Esophagus (tissue), 2 donors: ENCODE measurements at regions not wholly inside any gene's neighbourhood (a gene's known extent, or its start where the extent isn't known, plus 50 kb on each side); places are given as distances from the start of the nearest gene placed in this dataset.

ENCODE experiments used
- H3K27ac ChIP-seq, 2 donors: one replicate each; pipeline ENCODE4 v1.5.1; 2013; ENCODE audit warnings: low read depth in 2 of 2, mild to moderate bottlenecking in 2 of 2, inconsistent platforms in 1 of 2, low read length in 1 of 2, moderate library complexity in 1 of 2
- H3K27me3 ChIP-seq, 2 donors: one replicate each; pipeline ENCODE4 v1.6.1; 2013; ENCODE audit warnings: low read length in 2 of 2, control low read depth in 1 of 2, mild to moderate bottlenecking in 1 of 2; ENCODE audit not compliant: insufficient read depth in 2 of 2, control insufficient read depth in 1 of 2
- H3K36me3 ChIP-seq, 2 donors: one replicate each; pipeline ENCODE4 v1.6.1; 2013; ENCODE audit warnings: low read length in 1 of 2; ENCODE audit not compliant: control insufficient read depth in 2 of 2, insufficient read depth in 2 of 2
- H3K4me1 ChIP-seq, 2 donors: one replicate each; pipeline ENCODE4 v1.6.1; 2013; ENCODE audit warnings: low read length in 1 of 2; ENCODE audit not compliant: control insufficient read depth in 2 of 2, insufficient read depth in 2 of 2
- H3K4me3 ChIP-seq, 2 donors: one replicate each; pipeline ENCODE4 v1.5.1; 2013; ENCODE audit warnings: low read length in 2 of 2, mild to moderate bottlenecking in 2 of 2, low read depth in 1 of 2, moderate library complexity in 1 of 2
- H3K9me3 ChIP-seq, 2 donors: one replicate each; pipeline ENCODE4 v1.6.1; 2013; ENCODE audit warnings: mild to moderate bottlenecking in 2 of 2, low read depth in 1 of 2, low read length in 1 of 2, moderate library complexity in 1 of 2; ENCODE audit not compliant: control insufficient read depth in 2 of 2, insufficient read depth in 1 of 2
- WGBS, 2 donors: extraction: QIAGEN DNeasy Blood & Tissue Kit; methylation state at CpG; one replicate each; pipeline ENCODE4 v1.1.7; 2013; 5-methylcytosine and 5-hydroxymethylcytosine counted together
- donor health status: healthy with polysubstance abuse.
- donor health status: Bipolar disorder and iron deficiency.

DNA sequence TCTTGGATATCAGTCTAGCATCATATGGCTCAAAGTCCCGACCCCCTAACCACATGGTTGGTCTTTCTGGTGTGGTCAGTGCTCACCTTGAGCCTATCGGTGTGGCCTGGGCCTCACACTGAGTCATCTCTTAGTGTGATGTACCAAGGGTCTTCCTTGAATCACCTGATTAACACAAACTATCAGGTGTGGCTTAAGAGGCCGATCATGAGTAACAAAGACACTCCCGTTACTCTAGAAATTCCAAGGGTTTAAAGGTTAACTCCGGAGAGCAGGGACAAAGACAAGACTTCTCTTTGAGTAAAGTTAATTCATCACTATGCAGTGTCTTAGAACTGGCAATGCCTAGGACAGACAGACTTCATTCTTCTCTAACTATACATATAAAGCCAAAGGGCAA is 52.3 kb upstream of the ARMC3 start:
- Histone ChIP-seq H3K27ac (no peak overlapping the region), H3K4me3 (no peak overlapping the region), H3K4me1 (no peaks in the 10 kb centered on the region), H3K27me3 (no peaks in the 10 kb centered on the region), H3K36me3 (no peaks in the 10 kb centered on the region), H3K9me3 (no peaks in the 10 kb centered on the region)
- WGBS, 2 donors: 69% methylated on average over 5 of the region's 5 CpGs

DNA sequence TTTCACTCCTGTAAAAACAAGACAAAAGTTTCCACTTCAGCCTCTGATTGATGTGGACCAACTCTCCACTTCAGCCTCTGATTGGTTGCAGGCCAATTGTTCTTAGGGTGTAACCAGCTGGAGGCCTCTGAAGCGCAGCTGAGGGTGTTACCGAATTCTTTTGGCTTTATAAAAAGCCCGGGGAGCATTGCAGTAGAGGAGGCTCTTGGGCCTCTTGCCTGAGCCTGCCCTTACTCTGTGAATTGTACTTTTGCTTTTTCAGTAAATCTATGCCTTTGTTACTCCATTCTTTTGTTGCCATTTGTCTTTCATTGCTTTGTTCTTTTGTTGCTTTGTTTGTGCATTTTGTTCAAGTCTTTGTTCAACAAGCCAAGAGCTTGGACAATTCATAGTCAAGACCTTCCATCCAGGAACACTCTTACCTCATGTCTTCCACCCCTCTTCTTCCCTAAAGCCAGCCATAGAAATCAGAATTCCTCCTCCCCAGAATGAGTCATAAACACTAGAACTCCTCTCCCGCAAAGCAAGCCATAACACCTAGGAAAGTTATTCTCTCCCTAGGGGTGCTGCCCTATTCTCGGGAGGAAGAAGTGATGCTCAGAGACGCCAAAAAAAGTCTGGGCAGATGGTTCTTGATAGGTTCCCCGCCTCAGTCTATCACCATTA is 53.5 kb upstream of the ARMC3 start:
- H3K9me3 ChIP-seq: no peaks in the 10 kb centered on the region
- peak overlapping the region in 1 of 2 donors; percentile 3 for H3K27ac ChIP-seq
- H3K36me3 ChIP-seq: no peaks in the 10 kb centered on the region
- H3K4me1 ChIP-seq: no peaks in the 10 kb centered on the region
- no peak overlapping the region for H3K4me3 ChIP-seq
- WGBS, 2 donors: 59 to 60% methylated on average over 7 of the region's 7 CpGs
- H3K27me3 ChIP-seq: no peaks in the 10 kb centered on the region

DNA sequence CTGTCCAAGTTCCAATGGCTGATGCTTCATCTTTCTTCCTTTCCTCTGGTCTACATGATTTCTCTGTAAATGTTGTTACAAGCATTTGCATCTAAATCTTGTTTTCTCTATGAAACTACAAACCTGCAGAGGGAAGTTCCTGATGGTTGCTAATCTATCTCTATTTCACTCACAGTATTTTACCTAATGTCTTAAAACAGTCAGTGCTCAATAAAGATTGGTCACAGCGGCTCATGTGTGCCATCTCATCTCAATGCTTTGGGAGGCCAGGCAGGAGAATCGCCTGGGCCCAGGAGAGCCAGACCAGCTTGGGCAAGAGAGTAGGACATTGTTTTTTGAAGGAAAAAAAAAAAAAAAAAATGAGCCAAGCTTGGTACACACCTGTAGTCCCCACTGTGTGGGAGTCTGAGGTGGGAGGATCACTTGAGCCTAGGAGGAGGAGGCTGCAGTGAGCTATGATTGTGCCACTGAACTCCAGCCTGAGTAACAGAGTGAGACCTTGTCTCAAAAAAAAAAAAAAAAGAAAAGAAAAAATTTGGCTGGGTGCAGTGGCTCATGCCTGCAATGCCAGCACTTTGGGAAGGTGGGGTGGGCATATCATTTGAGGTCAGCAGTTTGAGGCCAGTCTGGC is 71.3 kb upstream of the ARMC3 start:
- H3K9me3 ChIP-seq: no peaks in the 10 kb centered on the region

DNA sequence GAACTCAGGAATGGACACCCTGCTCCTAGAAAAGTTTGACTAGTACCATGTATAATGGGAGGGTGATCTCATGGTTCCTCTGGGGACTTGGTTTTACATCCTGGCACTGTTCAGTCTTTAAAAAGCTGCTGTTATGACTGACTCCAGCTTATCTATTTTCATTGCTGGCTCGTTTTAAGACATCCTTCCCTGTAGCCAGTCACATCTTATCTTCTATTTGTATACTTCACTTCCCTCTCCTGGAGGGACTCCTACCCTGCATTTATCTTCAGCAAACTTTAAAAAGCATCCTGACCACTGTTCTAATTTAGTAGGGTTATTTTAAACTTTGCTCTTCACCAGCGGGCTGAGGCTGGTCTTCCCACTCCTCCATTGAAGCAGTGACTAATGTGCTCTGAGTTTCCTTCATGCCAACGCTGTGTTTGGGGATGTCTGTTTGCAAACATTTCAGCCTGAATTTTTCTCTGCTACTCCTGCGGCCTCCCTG is 72.9 kb upstream of the ARMC3 start:
- H3K9me3 ChIP-seq: no peaks in the 10 kb centered on the region
- H3K36me3 ChIP-seq: no peaks in the 10 kb centered on the region
- WGBS, 2 donors: 67 to 73% methylated on average over 4 of the region's 4 CpGs
- no peak overlapping the region for H3K27ac ChIP-seq
- H3K27me3 ChIP-seq: no peaks in the 10 kb centered on the region
- H3K4me1 ChIP-seq: no peaks in the 10 kb centered on the region
- no peak overlapping the region for H3K4me3 ChIP-seq

More for the DNA sequence above, 71.3 kb upstream of the ARMC3 start:
- Histone ChIP-seq H3K4me3 (no peak overlapping the region), H3K27ac (no peak overlapping the region), H3K36me3 (no peaks in the 10 kb centered on the region), H3K27me3 (no peaks in the 10 kb centered on the region), H3K4me1 (no peaks in the 10 kb centered on the region)
- 91 to 92% methylated on average over 2 of the region's 2 CpGs for WGBS, 2 donors

- Histone ChIP-seq H3K9me3 (no peaks in the 10 kb centered on the region), H3K4me3 (no peak overlapping the region), H3K4me1 (peaks cover 0 to under 1% of the 10 kb centered on the region in 2 donors), H3K27me3 (no peaks in the 10 kb centered on the region), H3K27ac (no peak overlapping the region), H3K36me3 (no peaks in the 10 kb centered on the region)
- 88 to 91% methylated on average over 5 of the region's 5 CpGs for WGBS, 2 donors
Measured at GRCh38 chr10:22853906-22854447, 73.9 kb upstream of the ARMC3 start.

DNA sequence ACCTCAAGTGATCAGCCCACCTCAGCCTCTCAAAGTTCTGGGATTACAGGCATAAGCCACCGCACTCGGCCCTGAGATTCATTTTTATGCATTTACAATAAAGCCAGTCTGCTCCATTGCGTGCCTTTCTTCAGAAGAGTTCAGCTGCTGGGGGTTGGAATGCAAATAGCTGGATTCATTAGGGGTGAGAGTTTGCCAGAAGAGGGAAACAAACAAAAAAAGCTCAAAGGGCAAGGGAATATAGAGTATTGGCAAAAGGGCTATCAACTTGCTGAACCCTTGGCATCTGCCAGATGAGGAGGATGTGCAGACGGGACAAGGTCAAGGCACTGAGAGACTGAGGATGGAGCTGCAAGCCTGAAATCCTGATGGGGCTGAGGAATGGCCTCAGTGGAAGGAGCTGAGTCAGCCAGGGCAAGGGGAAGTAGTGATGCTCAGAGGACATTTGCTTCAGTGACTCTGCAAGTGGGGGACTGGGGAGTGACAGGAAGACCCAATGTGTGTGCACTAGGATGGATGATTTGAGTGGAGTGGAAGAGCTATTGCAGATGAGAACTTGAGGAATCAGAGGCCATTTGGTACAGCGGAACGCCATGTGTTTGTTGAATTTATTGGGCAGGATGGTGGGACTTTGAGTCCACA is 75.0 kb upstream of the ARMC3 start:
- 88 to 90% methylated on average over 6 of the region's 6 CpGs for WGBS, 2 donors
- no peak overlapping the region for H3K27ac ChIP-seq
- H3K4me3 ChIP-seq: no peak overlapping the region
- H3K9me3 ChIP-seq: no peaks in the 10 kb centered on the region
- H3K4me1 ChIP-seq: peaks cover 0 to 2% of the 10 kb centered on the region in 2 donors
- H3K27me3 ChIP-seq: no peaks in the 10 kb centered on the region
- no peaks in the 10 kb centered on the region for H3K36me3 ChIP-seq

GRCh38 chr10:22851865-22852239 is 76.0 kb upstream of the ARMC3 start:
- Histone ChIP-seq H3K27ac (no peak overlapping the region), H3K9me3 (no peaks in the 10 kb centered on the region), H3K4me1 (peaks cover 0 to 2% of the 10 kb centered on the region in 2 donors), H3K4me3 (no peak overlapping the region), H3K27me3 (no peaks in the 10 kb centered on the region), H3K36me3 (no peaks in the 10 kb centered on the region)
- 90 to 91% methylated on average over 5 of the region's 5 CpGs for WGBS, 2 donors

GRCh38 chr10:22850541-22850940 is 77.3 kb upstream of the ARMC3 start:
- WGBS, 2 donors: 81 to 94% methylated on average over 3 of the region's 3 CpGs
- Histone ChIP-seq H3K4me1 (peaks cover 0 to 2% of the 10 kb centered on the region in 2 donors), H3K9me3 (no peaks in the 10 kb centered on the region), H3K36me3 (no peaks in the 10 kb centered on the region), H3K4me3 (no peak overlapping the region), H3K27me3 (no peaks in the 10 kb centered on the region), H3K27ac (no peak overlapping the region)

DNA sequence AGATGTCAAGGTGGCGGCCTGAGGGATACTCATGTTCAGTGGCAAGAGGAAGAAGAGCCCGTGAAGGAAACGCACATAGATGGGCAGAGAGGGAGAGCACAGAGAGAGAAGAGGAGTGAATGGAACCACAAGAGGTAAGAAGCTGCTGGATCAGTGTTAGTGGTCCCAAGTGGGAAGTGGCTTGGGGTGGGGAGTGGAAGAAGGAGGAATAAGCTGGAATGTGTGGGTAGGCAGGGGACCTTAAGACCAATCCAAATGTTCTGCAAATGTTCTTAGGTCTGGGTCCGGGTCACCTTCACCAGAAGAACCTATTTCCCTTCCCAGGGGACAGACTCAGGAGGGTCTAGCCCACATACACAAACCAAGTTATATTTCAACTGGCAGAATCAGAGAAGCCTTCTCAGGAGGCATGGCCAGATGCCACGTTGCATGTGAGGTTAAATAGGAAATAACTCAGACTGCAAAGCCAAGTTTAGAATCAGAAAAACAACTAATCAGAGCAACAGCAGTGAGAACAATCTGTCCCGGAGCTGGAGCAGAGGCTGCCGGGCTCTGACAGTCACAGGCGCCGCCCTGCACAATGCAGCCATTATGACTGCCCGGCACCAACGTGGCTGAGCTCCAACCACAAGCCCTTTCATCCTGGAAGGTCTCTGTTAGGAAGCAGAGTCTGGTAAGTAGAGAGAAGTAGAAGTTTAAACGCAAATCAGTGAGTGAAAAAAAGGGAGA is 78.6 kb upstream of the ARMC3 start:
- H3K4me3 ChIP-seq: no peak overlapping the region
- peak overlapping the region; percentile 56 to 75 for H3K27ac ChIP-seq
- H3K9me3 ChIP-seq: no peaks in the 10 kb centered on the region
- H3K4me1 ChIP-seq: peaks cover 0 to 2% of the 10 kb centered on the region in 2 donors
- 31 to 38% methylated on average over 12 of the region's 12 CpGs for WGBS, 2 donors
- no peaks in the 10 kb centered on the region for H3K36me3 ChIP-seq
- H3K27me3 ChIP-seq: no peaks in the 10 kb centered on the region
